ENCODE measurements at regions not wholly inside any gene's neighbourhood (a gene's known extent, or its start where the extent isn't known, plus 50 kb on each side); places are given as distances from the start of the nearest gene placed in this dataset.
"Not testable (repeated sequence)": the region's sequence is repeated elsewhere in the genome, so short reads cannot be mapped to it uniquely, and the experiment has no call there.

DNA sequence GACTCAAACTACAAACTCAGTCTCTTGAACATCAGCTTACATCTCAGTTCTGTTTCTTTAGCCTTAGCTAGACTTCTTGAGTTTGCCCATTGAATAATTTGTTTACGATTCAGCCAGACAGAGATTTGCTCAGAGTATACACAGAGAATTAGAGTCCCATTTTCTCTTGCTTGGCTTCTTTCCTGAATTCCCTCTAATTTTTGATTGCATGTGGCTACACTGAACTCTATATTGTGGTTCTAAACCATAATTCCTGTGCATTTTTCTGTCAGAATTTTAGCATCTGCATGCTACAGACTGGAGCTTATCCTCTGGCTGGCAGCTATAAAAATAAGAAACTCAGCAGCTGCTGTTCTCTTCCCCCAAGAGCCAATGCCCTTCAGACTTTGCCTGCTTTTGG lies 354.9 kb downstream of the MDFIC start:
- no peaks in the 10 kb centered on the region for H3K27me3 ChIP-seq (ENCODE audit: insufficient read depth, low read depth, severe bottlenecking)
- no peaks in the 10 kb centered on the region for H3K9me3 ChIP-seq (ENCODE audit: severe bottlenecking)
- no peaks in the 10 kb centered on the region for H3K36me3 ChIP-seq
- no peak overlapping the region for H3K4me3 ChIP-seq (ENCODE audit: low read depth, low read length)
- TF ChIP-seq, protein P1, sequence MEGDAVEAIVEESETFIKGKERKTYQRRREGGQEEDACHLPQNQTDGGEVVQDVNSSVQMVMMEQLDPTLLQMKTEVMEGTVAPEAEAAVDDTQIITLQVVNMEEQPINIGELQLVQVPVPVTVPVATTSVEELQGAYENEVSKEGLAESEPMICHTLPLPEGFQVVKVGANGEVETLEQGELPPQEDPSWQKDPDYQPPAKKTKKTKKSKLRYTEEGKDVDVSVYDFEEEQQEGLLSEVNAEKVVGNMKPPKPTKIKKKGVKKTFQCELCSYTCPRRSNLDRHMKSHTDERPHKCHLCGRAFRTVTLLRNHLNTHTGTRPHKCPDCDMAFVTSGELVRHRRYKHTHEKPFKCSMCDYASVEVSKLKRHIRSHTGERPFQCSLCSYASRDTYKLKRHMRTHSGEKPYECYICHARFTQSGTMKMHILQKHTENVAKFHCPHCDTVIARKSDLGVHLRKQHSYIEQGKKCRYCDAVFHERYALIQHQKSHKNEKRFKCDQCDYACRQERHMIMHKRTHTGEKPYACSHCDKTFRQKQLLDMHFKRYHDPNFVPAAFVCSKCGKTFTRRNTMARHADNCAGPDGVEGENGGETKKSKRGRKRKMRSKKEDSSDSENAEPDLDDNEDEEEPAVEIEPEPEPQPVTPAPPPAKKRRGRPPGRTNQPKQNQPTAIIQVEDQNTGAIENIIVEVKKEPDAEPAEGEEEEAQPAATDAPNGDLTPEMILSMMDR (IDR thresholded peaks at IDR 0.05; ENCODE audit: low read depth, low read length) = no peak
- DNase-seq = no peak
- no peak overlapping the region for H3K27ac ChIP-seq

DNA sequence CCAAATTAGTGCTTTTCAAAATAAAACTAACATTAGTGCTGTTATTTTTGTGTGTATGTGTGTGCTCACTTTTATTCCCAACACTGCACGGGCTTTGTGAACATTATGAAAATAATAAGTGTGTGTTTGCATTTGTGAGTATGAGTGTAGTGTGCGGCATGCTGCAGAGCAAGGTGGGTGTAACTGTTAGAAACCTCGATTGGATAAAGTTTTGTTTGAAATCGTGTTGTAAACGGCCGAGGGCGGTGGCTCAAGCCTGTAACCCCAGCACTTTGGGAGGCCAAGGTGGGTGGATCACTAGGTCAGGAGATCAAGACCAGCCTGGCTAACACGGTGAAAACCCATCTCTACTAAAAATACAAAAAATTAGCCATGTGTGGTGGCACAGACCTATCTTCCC lies 352.0 kb downstream of the MDFIC start:
- not testable (repeated sequence) for H3K27me3 ChIP-seq (ENCODE audit: insufficient read depth, low read depth, severe bottlenecking); DNase-seq; H3K9me3 ChIP-seq (ENCODE audit: severe bottlenecking); H3K36me3 ChIP-seq; H3K27ac ChIP-seq; H3K4me3 ChIP-seq (ENCODE audit: low read depth, low read length)

DNA sequence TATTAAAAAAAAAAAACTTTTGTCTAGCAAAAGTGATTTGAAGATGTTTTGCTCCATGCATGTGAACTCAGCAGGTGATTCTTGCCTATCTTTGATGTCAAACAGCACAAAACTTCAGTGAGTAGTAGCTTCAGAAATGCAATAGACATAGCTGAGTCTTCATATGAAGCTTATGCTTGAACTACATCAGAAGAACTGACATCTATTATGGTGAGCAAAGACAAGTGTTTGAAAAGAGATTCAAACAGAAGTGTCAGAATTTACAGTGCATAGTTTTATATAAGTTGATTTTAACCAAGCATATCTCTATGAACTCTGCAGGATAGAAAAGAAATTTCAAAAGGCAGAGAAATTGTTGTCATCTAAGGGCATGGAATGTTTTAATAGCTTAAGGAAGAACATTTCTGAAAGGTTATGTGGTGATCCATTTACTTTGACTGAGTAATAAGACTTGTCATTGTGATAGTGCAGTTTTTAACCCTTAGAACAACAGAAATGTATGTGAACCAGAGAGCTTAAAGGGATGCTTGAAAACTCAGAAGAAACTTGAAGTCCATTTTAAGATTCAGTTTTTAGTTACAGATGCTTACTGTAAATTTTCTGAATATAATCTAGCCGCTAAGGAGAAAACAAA lies 351.4 kb downstream of the MDFIC start:
- TF ChIP-seq, protein P1 (IDR thresholded peaks at IDR 0.05; ENCODE audit: low read depth, low read length) = no peak
- Histone ChIP-seq H3K27ac (no peak overlapping the region), H3K27me3 (ENCODE audit: insufficient read depth, low read depth, severe bottlenecking) (no peaks in the 10 kb centered on the region), H3K9me3 (ENCODE audit: severe bottlenecking) (no peaks in the 10 kb centered on the region), H3K4me3 (ENCODE audit: low read depth, low read length) (no peak overlapping the region), H3K36me3 (no peaks in the 10 kb centered on the region)
- no peak for DNase-seq

- TF ChIP-seq, protein P1 (IDR thresholded peaks at IDR 0.05; ENCODE audit: low read depth, low read length) = no peak
These were observed 349.7 kb downstream of the MDFIC start for GRCh38 chr7:115271332-115272235.

DNA sequence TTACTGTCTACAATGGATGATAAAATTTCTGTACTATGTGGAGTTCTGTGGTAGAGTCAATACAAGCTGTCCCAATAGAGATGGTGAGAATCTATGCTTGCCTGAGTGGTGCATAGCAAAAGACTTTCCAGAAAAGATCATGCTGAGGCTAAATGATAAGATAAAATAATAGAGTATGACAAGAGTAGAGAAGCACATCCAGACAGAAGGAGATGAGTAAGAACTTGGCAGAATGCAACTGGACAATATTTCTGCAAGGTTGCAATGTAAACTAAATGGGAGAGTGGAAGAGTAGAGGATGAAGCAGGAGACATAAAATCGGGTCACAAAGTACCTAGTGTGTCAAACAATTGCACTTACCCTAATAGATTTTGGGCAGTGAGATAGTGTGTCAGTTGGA lies 347.6 kb downstream of the MDFIC start:
- Histone ChIP-seq H3K27ac (no peak overlapping the region), H3K9me3 (ENCODE audit: severe bottlenecking) (no peaks in the 10 kb centered on the region), H3K36me3 (no peaks in the 10 kb centered on the region), H3K4me3 (ENCODE audit: low read depth, low read length) (no peak overlapping the region), H3K27me3 (ENCODE audit: insufficient read depth, low read depth, severe bottlenecking) (no peaks in the 10 kb centered on the region)
- DNase-seq = no peak
- TF ChIP-seq, protein P1 (IDR thresholded peaks at IDR 0.05; ENCODE audit: low read depth, low read length) = no peak

More at GRCh38 chr7:115271332-115272235, 349.7 kb downstream of the MDFIC start:
- DNase-seq = no peak
- Histone ChIP-seq H3K27ac (no peak overlapping the region), H3K27me3 (ENCODE audit: insufficient read depth, low read depth, severe bottlenecking) (no peaks in the 10 kb centered on the region), H3K4me3 (ENCODE audit: low read depth, low read length) (no peak overlapping the region), H3K9me3 (ENCODE audit: severe bottlenecking) (no peaks in the 10 kb centered on the region), H3K36me3 (no peaks in the 10 kb centered on the region)

- no peak for DNase-seq
- no peak overlapping the region for H3K27ac ChIP-seq
- H3K4me3 ChIP-seq (ENCODE audit: low read depth, low read length) = no peak overlapping the region
- no peaks in the 10 kb centered on the region for H3K9me3 ChIP-seq (ENCODE audit: severe bottlenecking)
- TF ChIP-seq, protein P1 (IDR thresholded peaks at IDR 0.05; ENCODE audit: low read depth, low read length) = no peak
- H3K27me3 ChIP-seq (ENCODE audit: insufficient read depth, low read depth, severe bottlenecking) = no peaks in the 10 kb centered on the region
- H3K36me3 ChIP-seq = no peaks in the 10 kb centered on the region
These were observed 345.6 kb downstream of the MDFIC start for GRCh38 chr7:115267503-115267902.

All from WERI-Rb-1 (cell line).